Endothelial cell of umbilical vein (primary cell): ENCODE measurements at regions not wholly inside any gene's neighbourhood (a gene's known extent, or its start where the extent isn't known, plus 50 kb on each side); places are given as distances from the start of the nearest gene placed in this dataset.

Source experiments
- BruUV-seq: library from RNA; stranded (reverse); fragments of 400-500 nt; replicated peaks from 2 replicates; lab custom pipeline; 2021; lab: Mats Ljungman, UMichigan
- CTCF ChIA-PET: fragments of 300-600, 350-600 bp; sonication (Branson Sonifier 250); formaldehyde crosslinking; loops from one replicate; lab custom pipeline; 2021; ENCODE audit warnings: antibody characterized with exemption, inconsistent platforms; lab: Charles Lee
- POLR2A ChIA-PET: fragments of 300-600, 350-600 bp; sonication (Branson Sonifier 250); formaldehyde crosslinking; loops from one replicate; lab custom pipeline; 2021; ENCODE audit warnings: antibody characterized with exemption, inconsistent platforms; lab: Charles Lee
- DNase-seq: peaks from one replicate; pipeline ENCODE4 v3.0.0-alpha.2; 2011; ENCODE audit warnings: low read depth, low spot score
- FAIRE-seq: peaks from 2 replicates; lab custom pipeline; 2011; peaks lifted over from hg19 to GRCh38; lab: Jason Lieb, UNC
- H2AFZ ChIP-seq: 2 replicates; pipeline ENCODE4 v1.6.0; 2012; ENCODE audit warnings: low read depth, low read length, control low read depth, inconsistent platforms
- H3K27ac ChIP-seq: 2 replicates; pipeline ENCODE4 v1.5.1; 2011; ENCODE audit warnings: low read depth, mild to moderate bottlenecking, control low read depth, low read length, moderate library complexity; ENCODE audit not compliant: insufficient read depth
- H3K27me3 ChIP-seq, 2 experiments: 2 replicates each; pipeline versions ENCODE4 v1.6.0 to v1.6.1; 2011; ENCODE audit warnings: low read length in 2 of 2, mixed read lengths in 1 of 2; ENCODE audit not compliant: control insufficient read depth in 2 of 2, insufficient read depth in 2 of 2
- H3K36me3 ChIP-seq, 2 experiments: 2 replicates in 1 of 2; 3 replicates in 1 of 2; pipeline ENCODE4 v1.5.1; 2011; ENCODE audit warnings: low read length in 2 of 2, mild to moderate bottlenecking in 1 of 2, moderate library complexity in 1 of 2; ENCODE audit not compliant: control insufficient read depth in 2 of 2, insufficient read depth in 2 of 2; ENCODE audit errors: extremely low read depth in 1 of 2
- H3K4me1 ChIP-seq: 3 replicates; pipeline ENCODE4 v1.5.1; 2011; ENCODE audit warnings: mild to moderate bottlenecking, low read length; ENCODE audit not compliant: control insufficient read depth, insufficient read depth; ENCODE audit errors: extremely low read depth
- H3K4me2 ChIP-seq: 2 replicates; pipeline ENCODE4 v1.6.1; 2011; ENCODE audit warnings: low read length, control low read depth, mixed read lengths; ENCODE audit not compliant: insufficient read depth
- H3K4me3 ChIP-seq, 3 experiments: fragments of 200-600 bp in 1 of 3; sonication (generic), shearing (Covaris generic) in 1 of 3; replicated peaks in 1 of 3; 2 replicates each; pipeline ENCODE4 v1.5.1; 2011 to 2016; ENCODE audit warnings: control low read depth in 3 of 3, low read length in 3 of 3, mild to moderate bottlenecking in 2 of 3, inconsistent platforms in 1 of 3, low read depth in 1 of 3, moderate library complexity in 1 of 3; ENCODE audit not compliant: insufficient read depth in 1 of 3
- H3K79me2 ChIP-seq: 2 replicates; pipeline ENCODE4 v1.6.0; 2012; ENCODE audit warnings: low read length, inconsistent platforms; ENCODE audit not compliant: control insufficient read depth, insufficient read depth
- H3K9ac ChIP-seq: replicated peaks from 2 replicates; pipeline ENCODE3; 2011; ENCODE audit warnings: low read length, control low read depth; ENCODE audit not compliant: insufficient read depth; ENCODE audit errors: extremely low read depth
- H3K9me1 ChIP-seq: replicated peaks from 3 replicates; pipeline ENCODE4 v1.6.0; 2011; ENCODE audit warnings: mild to moderate bottlenecking, low read length; ENCODE audit not compliant: control insufficient read depth, insufficient read depth; ENCODE audit errors: extremely low read depth
- H3K9me3 ChIP-seq: replicated peaks from 2 replicates; pipeline ENCODE4 v1.5.1; 2012; ENCODE audit warnings: low read length, inconsistent platforms; ENCODE audit not compliant: control insufficient read depth, insufficient read depth
- H4K20me1 ChIP-seq: replicated peaks from 2 replicates; pipeline ENCODE3; 2011; ENCODE audit warnings: mild to moderate bottlenecking, low read length; ENCODE audit not compliant: control insufficient read depth, insufficient read depth; ENCODE audit errors: extremely low read depth
- EZH2 ChIP-seq: IDR thresholded peaks from 2 replicates; pipeline ENCODE4 v1.6.1; 2012; ENCODE audit warnings: borderline replicate concordance, low read depth, mild to moderate bottlenecking, moderate library complexity, low read length, inconsistent platforms; ENCODE audit not compliant: severe bottlenecking
- FOS ChIP-seq: IDR thresholded peaks from 2 replicates; pipeline ENCODE4 v1.6.1; 2011; ENCODE audit warnings: mild to moderate bottlenecking, low read length, moderate library complexity, borderline replicate concordance; ENCODE audit not compliant: insufficient read depth
- GATA2 ChIP-seq: IDR thresholded peaks from 2 replicates; pipeline ENCODE4 v1.7.0; 2011; ENCODE audit warnings: low read depth, mild to moderate bottlenecking, moderate library complexity, mixed read lengths, low read length; ENCODE audit not compliant: insufficient read length, insufficient read depth
- JUN ChIP-seq: IDR thresholded peaks from 2 replicates; pipeline ENCODE4 v1.6.1; 2011; ENCODE audit warnings: borderline replicate concordance, low read depth; ENCODE audit not compliant: insufficient read length, insufficient read depth
- POLR2A ChIP-seq: IDR thresholded peaks from 2 replicates; pipeline ENCODE4 v1.6.1; 2012; ENCODE audit warnings: low read depth, mild to moderate bottlenecking, control low read depth, low read length
- POLR2AphosphoS5 ChIP-seq: IDR thresholded peaks from 2 replicates; pipeline ENCODE4 v1.6.1; 2012; ENCODE audit warnings: low read depth, mild to moderate bottlenecking, control low read depth, low read length, moderate library complexity; ENCODE audit not compliant: insufficient read depth
- dilution Hi-C: fragments of 300-500 bp; cut with MboI; formaldehyde crosslinking; loops from one replicate; pipeline ENCODE4 v1.15.0; 2019; ENCODE audit warnings: low sequenced_read_pairs; ENCODE audit not compliant: extremely low pct_ligation_motif_present
- intact Hi-C: fragments of 100-400 bp; cut with micrococcal nuclease; formaldehyde crosslinking; loops from one replicate; pipeline ENCODE4 v1.10.0; 2022
- TF ChIP-seq, protein P1 (sequence below): IDR thresholded peaks from 2 replicates; pipeline ENCODE4 v1.6.1; 2011; ENCODE audit not compliant: insufficient read depth, insufficient read length
- TF ChIP-seq, protein P2 (sequence below), 2 donors: IDR thresholded peaks; 1 replicate in 1 of 2; 2 replicates in 1 of 2; pipeline ENCODE4 v1.5.1; 2011; ENCODE audit warnings: low read length in 2 of 2, mild to moderate bottlenecking in 2 of 2, moderate library complexity in 2 of 2, control low read depth in 1 of 2, inconsistent platforms in 1 of 2, low read depth in 1 of 2; ENCODE audit not compliant: insufficient read depth in 1 of 2; ENCODE audit errors: extremely low read depth in 1 of 2

DNA sequence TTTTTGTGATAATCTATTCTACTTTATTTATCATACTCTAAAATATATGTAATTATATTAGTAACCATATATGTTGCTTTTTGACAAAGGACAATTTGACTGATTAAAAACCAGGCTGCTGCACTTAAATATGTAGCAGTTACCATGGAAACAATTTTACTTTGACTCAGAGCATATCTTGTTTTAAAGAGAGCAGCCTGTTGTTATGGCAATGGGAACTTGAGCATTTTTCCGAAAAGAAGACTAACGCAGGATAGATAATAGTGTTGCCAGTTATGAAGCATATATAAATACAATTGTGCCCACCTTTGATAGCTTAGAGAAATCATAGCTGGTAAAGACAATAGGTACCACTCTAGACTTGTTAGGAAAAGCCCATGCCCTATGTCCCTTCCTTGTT is 283.0 kb downstream of the GASK1B start:
- Histone ChIP-seq H3K27me3 (no peaks in the 10 kb centered on the region), H3K9ac (no peak overlapping the region), H3K4me2 (no peak overlapping the region), H3K9me3 (no peaks in the 10 kb centered on the region), H3K79me2 (no peaks in the 10 kb centered on the region), H3K9me1 (no peaks in the 10 kb centered on the region), H3K36me3 (no peaks in the 10 kb centered on the region), H4K20me1 (no peaks in the 10 kb centered on the region), H3K4me3 (no peak overlapping the region), H3K4me1 (no peaks in the 10 kb centered on the region), H3K27ac (no peak overlapping the region), H2AFZ (no peak overlapping the region)
- ChIA-PET POLR2A (no interaction called here), CTCF (no interaction called here)
- no peak for FAIRE-seq
- no peak for DNase-seq
- TF ChIP-seq POLR2A (no peak), EZH2 (no peak), POLR2AphosphoS5 (no peak), GATA2 (no peak), FOS (no peak), JUN (no peak)
- TF ChIP-seq, protein P1, sequence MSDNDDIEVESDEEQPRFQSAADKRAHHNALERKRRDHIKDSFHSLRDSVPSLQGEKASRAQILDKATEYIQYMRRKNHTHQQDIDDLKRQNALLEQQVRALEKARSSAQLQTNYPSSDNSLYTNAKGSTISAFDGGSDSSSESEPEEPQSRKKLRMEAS: no peak
- TF ChIP-seq, protein P2, sequence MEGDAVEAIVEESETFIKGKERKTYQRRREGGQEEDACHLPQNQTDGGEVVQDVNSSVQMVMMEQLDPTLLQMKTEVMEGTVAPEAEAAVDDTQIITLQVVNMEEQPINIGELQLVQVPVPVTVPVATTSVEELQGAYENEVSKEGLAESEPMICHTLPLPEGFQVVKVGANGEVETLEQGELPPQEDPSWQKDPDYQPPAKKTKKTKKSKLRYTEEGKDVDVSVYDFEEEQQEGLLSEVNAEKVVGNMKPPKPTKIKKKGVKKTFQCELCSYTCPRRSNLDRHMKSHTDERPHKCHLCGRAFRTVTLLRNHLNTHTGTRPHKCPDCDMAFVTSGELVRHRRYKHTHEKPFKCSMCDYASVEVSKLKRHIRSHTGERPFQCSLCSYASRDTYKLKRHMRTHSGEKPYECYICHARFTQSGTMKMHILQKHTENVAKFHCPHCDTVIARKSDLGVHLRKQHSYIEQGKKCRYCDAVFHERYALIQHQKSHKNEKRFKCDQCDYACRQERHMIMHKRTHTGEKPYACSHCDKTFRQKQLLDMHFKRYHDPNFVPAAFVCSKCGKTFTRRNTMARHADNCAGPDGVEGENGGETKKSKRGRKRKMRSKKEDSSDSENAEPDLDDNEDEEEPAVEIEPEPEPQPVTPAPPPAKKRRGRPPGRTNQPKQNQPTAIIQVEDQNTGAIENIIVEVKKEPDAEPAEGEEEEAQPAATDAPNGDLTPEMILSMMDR (IDR thresholded peaks at IDR 0.05; ENCODE audit: extremely low read depth in 1 of 2, insufficient read depth in 1 of 2, low read depth in 1 of 2, low read length in 2 of 2): no peak
- BruUV-seq: no TSS peak
- intact Hi-C loops: no loop called here
- dilution Hi-C loops: no loop called here
